Gastroesophageal sphincter (tissue), 4 donors: ENCODE measurements at regions not wholly inside any gene's neighbourhood (a gene's known extent, or its start where the extent isn't known, plus 50 kb on each side); places are given as distances from the start of the nearest gene placed in this dataset.

Experiments
- ATAC-seq: fragments of 150-250 bp; one replicate; pipeline ENCODE4 v1.9.1; 2016; ENCODE audit warnings: mild to moderate bottlenecking, moderate library complexity
- H3K27ac ChIP-seq, 4 donors: fragments of 200-600 bp; sonication (generic) in 3 of 4; 1 replicate in 3 of 4; 2 replicates in 1 of 4; pipeline ENCODE4 v1.5.1; 2016 to 2019
- H3K27me3 ChIP-seq: fragments of 200-600 bp; sonication (generic); one replicate; pipeline ENCODE4 v1.5.1; 2019
- H3K36me3 ChIP-seq, 2 donors: fragments of 200-600 bp; sonication (generic); one replicate each; pipeline ENCODE4 v1.5.1; 2019; ENCODE audit warnings: control low read depth in 1 of 2
- H3K4me1 ChIP-seq, 3 donors: fragments of 200-600 bp; sonication (generic); 1 replicate in 2 of 3; 2 replicates in 1 of 3; pipeline ENCODE4 v1.5.1; 2016 to 2019; ENCODE audit warnings: control low read depth in 2 of 3
- H3K4me3 ChIP-seq, 2 donors: fragments of 200-600 bp; sonication (generic); one replicate each; pipeline ENCODE4 v1.5.1; 2019; ENCODE audit warnings: mild to moderate bottlenecking in 1 of 2, moderate library complexity in 1 of 2
- H3K9me3 ChIP-seq, 3 donors: fragments of 200-600 bp; sonication (generic); one replicate each; pipeline ENCODE4 v1.5.1; 2017 to 2019; ENCODE audit warnings: control low read depth in 2 of 3
- EP300 ChIP-seq: sonication (generic); formaldehyde crosslinking; IDR thresholded peaks from one replicate; pipeline ENCODE4 v1.6.1; 2017; ENCODE audit warnings: antibody characterized with exemption, mild to moderate bottlenecking
- POLR2A ChIP-seq, 2 donors: fragments of 450-650 bp; IDR thresholded peaks; one replicate each; pipeline ENCODE4 v1.6.1; 2017; ENCODE audit warnings: antibody characterized with exemption in 2 of 2, mild to moderate bottlenecking in 2 of 2, moderate library complexity in 1 of 2
- POLR2AphosphoS5 ChIP-seq: sonication (generic); formaldehyde crosslinking; IDR thresholded peaks from one replicate; pipeline ENCODE4 v1.6.1; 2017; ENCODE audit warnings: antibody characterized with exemption
- WGBS, 2 donors: methylation state at CpG; one replicate each; pipeline ENCODE4 v1.1.5; 2018; ENCODE audit warnings: low coverage in 1 of 2; 5-methylcytosine and 5-hydroxymethylcytosine counted together
- TF ChIP-seq, protein P1 (sequence below), 4 experiments: fragments of 200-600 bp in 2 of 4; fragments of 450-650 bp in 2 of 4; sonication (generic) in 1 of 4; IDR thresholded peaks; one replicate each; pipeline ENCODE4 v1.5.1; 2017 to 2019; ENCODE audit warnings: antibody characterized with exemption in 4 of 4, mild to moderate bottlenecking in 2 of 4, moderate library complexity in 2 of 4

DNA sequence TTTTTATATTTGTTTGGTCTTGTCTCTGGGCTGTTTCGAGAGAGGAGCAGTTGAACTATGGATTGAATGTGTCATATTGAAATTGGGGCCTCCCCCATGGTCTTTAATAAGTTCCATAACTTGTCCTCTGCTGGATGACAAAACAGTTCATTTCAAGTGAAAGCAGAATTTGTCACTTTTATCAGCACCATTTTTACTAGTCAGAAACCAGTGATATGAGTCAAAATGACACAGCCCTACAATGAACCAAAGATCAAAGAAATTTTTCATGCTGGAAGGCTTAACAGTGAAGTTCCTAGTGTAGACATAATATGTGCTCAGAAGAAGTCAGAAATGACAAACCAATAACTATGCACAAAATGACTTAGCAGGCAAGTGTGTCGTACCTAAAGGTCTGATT lies 133.6 kb upstream of the VWC2 start:
- H3K4me1 ChIP-seq, result no peaks in the 10 kb centered on the region
- TF ChIP-seq, protein P1, sequence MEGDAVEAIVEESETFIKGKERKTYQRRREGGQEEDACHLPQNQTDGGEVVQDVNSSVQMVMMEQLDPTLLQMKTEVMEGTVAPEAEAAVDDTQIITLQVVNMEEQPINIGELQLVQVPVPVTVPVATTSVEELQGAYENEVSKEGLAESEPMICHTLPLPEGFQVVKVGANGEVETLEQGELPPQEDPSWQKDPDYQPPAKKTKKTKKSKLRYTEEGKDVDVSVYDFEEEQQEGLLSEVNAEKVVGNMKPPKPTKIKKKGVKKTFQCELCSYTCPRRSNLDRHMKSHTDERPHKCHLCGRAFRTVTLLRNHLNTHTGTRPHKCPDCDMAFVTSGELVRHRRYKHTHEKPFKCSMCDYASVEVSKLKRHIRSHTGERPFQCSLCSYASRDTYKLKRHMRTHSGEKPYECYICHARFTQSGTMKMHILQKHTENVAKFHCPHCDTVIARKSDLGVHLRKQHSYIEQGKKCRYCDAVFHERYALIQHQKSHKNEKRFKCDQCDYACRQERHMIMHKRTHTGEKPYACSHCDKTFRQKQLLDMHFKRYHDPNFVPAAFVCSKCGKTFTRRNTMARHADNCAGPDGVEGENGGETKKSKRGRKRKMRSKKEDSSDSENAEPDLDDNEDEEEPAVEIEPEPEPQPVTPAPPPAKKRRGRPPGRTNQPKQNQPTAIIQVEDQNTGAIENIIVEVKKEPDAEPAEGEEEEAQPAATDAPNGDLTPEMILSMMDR (IDR thresholded peaks at IDR 0.05), result no peak
- TF ChIP-seq EP300, result no peak
- no peak for TF ChIP-seq POLR2A (IDR thresholded peaks at IDR 0.05)
- no peak for TF ChIP-seq POLR2AphosphoS5
- no peaks in the 10 kb centered on the region for H3K9me3 ChIP-seq
- WGBS, 2 donors, result 67% methylated on average over 1 to 2 of the region's 2 CpGs
- no peak overlapping the region for H3K27ac ChIP-seq
- H3K4me3 ChIP-seq, result no peak overlapping the region
- ATAC-seq, result no peak
- H3K36me3 ChIP-seq, result no peaks in the 10 kb centered on the region
- H3K27me3 ChIP-seq, result no peaks in the 10 kb centered on the region

DNA sequence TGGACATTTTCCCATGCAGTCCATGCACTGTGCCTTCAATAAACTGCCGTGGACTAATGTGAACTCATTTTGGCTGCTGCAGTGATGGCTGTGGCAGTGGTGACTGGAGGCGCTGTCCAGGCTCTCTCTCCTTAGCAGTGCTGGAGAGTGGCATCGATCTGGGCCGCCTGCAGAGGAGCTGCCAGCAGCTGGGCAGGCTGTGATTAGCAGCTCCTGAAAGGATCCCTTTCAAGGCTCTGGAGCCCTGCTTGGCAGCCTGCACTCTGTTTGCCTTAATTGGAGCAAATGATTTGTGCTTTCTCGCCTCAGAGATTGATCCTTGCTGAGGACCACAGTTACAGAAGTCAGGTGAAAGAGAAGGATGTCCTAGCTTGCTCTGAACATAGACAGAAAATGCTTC lies 130.1 kb upstream of the VWC2 start:
- no peak overlapping the region for H3K4me3 ChIP-seq
- no peaks in the 10 kb centered on the region for H3K9me3 ChIP-seq
- TF ChIP-seq, protein P1 (IDR thresholded peaks at IDR 0.05), result no peak
- TF ChIP-seq EP300 (no peak), POLR2AphosphoS5 (no peak), POLR2A (IDR thresholded peaks at IDR 0.05) (no peak)
- H3K27ac ChIP-seq, result no peak overlapping the region
- no peaks in the 10 kb centered on the region for H3K36me3 ChIP-seq
- ATAC-seq, result no peak
- no peaks in the 10 kb centered on the region for H3K27me3 ChIP-seq
- 46% methylated on average over 4 of the region's 5 CpGs; no CpG with 5 or more reads in 1 of the 2 donors for WGBS, 2 donors
- H3K4me1 ChIP-seq, result no peaks in the 10 kb centered on the region

DNA sequence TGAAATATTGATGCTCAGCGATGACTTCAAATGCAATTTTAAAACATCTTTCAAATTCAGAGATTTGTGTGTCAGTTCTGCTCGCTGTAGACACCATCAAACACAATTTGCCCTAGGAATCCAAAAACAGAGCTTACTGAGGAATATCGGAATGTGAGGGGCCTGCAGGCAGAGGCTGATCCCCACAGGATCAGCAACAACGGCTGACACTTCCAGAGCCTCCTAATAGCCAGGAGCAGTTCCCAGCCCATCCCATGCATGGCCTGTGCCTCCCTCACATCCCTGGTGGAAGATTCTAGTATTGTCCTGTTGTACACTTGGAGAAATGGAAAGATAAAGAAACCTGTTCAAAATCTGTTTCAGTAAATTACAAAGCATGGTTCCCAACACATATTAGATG lies 129.7 kb upstream of the VWC2 start:
- ATAC-seq, result no peak
- H3K27me3 ChIP-seq, result no peaks in the 10 kb centered on the region
- 51 to 68% methylated on average over 2 to 4 of the region's 4 CpGs for WGBS, 2 donors

DNA sequence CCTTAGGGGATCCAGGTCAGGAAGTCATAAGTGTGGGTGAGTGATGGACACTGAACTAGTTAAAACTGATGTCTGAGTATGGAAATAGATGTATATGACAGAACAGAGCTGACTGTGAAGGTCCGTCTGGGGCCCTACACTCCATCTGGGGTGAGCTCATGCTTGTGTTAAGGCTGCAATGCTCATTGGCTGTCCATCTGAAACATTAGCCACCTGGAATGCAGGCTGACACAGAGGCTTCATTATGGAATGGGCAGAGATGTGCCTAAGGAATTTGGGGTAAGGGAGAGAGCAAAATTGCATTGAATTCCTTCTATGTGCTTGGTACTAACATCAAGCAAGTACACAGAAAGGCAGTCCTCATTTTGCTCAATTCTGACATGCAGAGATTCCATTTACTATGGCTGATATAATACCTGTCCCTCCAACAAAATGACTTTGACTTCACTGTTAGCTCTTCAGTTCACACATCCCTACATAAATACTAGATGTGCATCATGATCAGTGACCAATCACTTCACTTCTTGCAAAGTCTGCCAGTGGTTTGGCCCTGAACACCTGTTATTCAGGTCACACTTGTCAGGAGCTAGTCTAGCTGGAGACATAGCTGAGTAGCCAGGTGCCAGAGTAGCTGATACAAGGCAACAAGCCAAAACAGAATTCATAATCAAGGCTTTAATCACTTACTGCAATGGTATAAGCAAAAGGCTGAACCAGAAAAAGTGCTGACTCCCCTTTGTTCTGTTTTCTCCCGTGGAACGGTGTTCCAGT lies 128.9 kb upstream of the VWC2 start:
- Histone ChIP-seq H3K27me3 (no peaks in the 10 kb centered on the region), H3K4me1 (no peaks in the 10 kb centered on the region), H3K9me3 (peaks cover 0 to 4% (median 0%) of the 10 kb centered on the region in 3 donors), H3K4me3 (no peak overlapping the region), H3K27ac (no peak overlapping the region), H3K36me3 (no peaks in the 10 kb centered on the region)
- no peak for ATAC-seq
- TF ChIP-seq POLR2A (IDR thresholded peaks at IDR 0.05), result no peak
- TF ChIP-seq, protein P1 (IDR thresholded peaks at IDR 0.05), result no peak
- no peak for TF ChIP-seq POLR2AphosphoS5
- no peak for TF ChIP-seq EP300
- WGBS, 2 donors, result 22 to 40% methylated on average over 3 of the region's 3 CpGs

More for the DNA sequence above, 129.7 kb upstream of the VWC2 start:
- Histone ChIP-seq H3K9me3 (no peaks in the 10 kb centered on the region), H3K4me1 (no peaks in the 10 kb centered on the region), H3K4me3 (no peak overlapping the region), H3K27ac (no peak overlapping the region), H3K36me3 (no peaks in the 10 kb centered on the region)
- TF ChIP-seq POLR2A (IDR thresholded peaks at IDR 0.05), result no peak
- TF ChIP-seq EP300, result no peak
- TF ChIP-seq, protein P1 (IDR thresholded peaks at IDR 0.05), result no peak
- no peak for TF ChIP-seq POLR2AphosphoS5

DNA sequence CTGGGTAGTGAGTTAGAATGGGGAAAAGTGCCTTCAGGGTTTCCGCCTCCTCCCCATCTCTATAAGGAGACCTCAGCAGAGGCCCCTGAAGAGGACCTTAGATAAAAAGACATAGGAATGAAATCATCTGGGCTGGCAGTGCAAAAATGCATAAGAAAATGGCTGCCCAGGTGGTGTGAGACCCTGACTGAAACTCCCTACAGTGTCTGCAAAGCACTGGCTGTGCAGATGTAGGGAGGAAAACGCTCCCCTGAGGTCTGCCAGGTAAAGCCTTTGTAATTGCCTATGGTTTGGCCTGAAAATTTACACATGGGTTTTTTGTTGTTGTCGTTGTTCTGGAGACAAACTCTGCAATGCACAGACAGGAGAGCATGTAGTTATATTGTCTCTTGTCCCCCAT lies 128.1 kb upstream of the VWC2 start:
- Histone ChIP-seq H3K4me1 (no peaks in the 10 kb centered on the region), H3K27ac (no peak overlapping the region), H3K4me3 (no peak overlapping the region), H3K36me3 (no peaks in the 10 kb centered on the region), H3K9me3 (peaks cover 0 to 11% (median 0%) of the 10 kb centered on the region in 3 donors), H3K27me3 (no peaks in the 10 kb centered on the region)
- WGBS, 2 donors, result 45 to 50% methylated on average over 2 to 3 of the region's 3 CpGs
- TF ChIP-seq, protein P1 (IDR thresholded peaks at IDR 0.05), result no peak
- no peak for TF ChIP-seq EP300
- TF ChIP-seq POLR2AphosphoS5, result no peak
- TF ChIP-seq POLR2A (IDR thresholded peaks at IDR 0.05), result no peak
- no peak for ATAC-seq
